ENCODE measurements at regions not wholly inside any gene's neighbourhood (a gene's known extent, or its start where the extent isn't known, plus 50 kb on each side); places are given as distances from the start of the nearest gene placed in this dataset.
A peak's percentile ranks its signal among the peaks of the same experiment; 100 is the strongest.

DNA sequence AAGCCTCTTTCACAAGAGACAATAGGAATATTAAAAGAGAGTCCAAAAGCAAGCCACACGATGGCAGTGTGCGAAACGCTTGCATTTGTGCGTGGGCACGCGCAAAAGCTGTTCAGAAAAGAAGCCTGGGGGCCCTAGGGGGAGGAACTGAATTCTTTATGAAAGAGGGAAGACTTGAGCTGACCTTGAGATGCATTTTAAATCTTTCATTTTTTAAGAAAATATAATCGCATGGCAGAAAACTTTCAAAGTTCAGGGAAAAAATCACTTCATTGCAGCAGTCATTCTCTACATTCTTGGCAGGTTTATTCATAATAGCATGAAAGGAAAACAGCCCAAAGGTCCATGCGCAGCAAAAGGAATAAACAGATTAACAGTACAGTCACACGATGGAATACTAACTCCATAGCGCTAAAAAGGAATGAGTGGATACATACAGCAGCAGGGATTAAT lies 206.5 kb upstream of the PRKCQ start:
- H3K79me2 ChIP-seq (ENCODE audit: insufficient read depth, low read length) = no peaks in the 10 kb centered on the region
- H3K9me2 ChIP-seq (ENCODE audit: insufficient read depth) = no peaks in the 10 kb centered on the region
- no peak for TF ChIP-seq POLR2AphosphoS5 (IDR thresholded peaks at IDR 0.05; ENCODE audit: low read depth, low read length)
- no peak for TF ChIP-seq SIN3A (IDR thresholded peaks at IDR 0.05; ENCODE audit: low read depth)
- no peak for TF ChIP-seq FOSL1 (IDR thresholded peaks at IDR 0.05; ENCODE audit: low read depth)
- no peak for TF ChIP-seq EZH2 (IDR thresholded peaks at IDR 0.05)
- TF ChIP-seq EGR1 (IDR thresholded peaks at IDR 0.05; ENCODE audit: low read depth) = peak; percentile 70
- TF ChIP-seq POLR2A (IDR thresholded peaks at IDR 0.05; ENCODE audit: borderline replicate concordance, extremely low read depth, insufficient read depth, insufficient read length) = no peak
- no peak for TF ChIP-seq ATF3 (IDR thresholded peaks at IDR 0.05)
- TF ChIP-seq SP1 (IDR thresholded peaks at IDR 0.05; ENCODE audit: low read depth) = no peak
- TF ChIP-seq JUND (IDR thresholded peaks at IDR 0.05) = no peak
- TF ChIP-seq RAD21 (IDR thresholded peaks at IDR 0.05; ENCODE audit: low read depth) = peak; percentile 45
- no peak for TF ChIP-seq EZH2phosphoT487 (IDR thresholded peaks at IDR 0.05; ENCODE audit: borderline replicate concordance)
- TF ChIP-seq ZFX (IDR thresholded peaks at IDR 0.05) = no peak
- TF ChIP-seq REST (IDR thresholded peaks at IDR 0.05; ENCODE audit: low read depth) = no peak
- TF ChIP-seq ELF1 (IDR thresholded peaks at IDR 0.05; ENCODE audit: borderline replicate concordance, low read depth) = no peak
- TF ChIP-seq, protein P1, sequence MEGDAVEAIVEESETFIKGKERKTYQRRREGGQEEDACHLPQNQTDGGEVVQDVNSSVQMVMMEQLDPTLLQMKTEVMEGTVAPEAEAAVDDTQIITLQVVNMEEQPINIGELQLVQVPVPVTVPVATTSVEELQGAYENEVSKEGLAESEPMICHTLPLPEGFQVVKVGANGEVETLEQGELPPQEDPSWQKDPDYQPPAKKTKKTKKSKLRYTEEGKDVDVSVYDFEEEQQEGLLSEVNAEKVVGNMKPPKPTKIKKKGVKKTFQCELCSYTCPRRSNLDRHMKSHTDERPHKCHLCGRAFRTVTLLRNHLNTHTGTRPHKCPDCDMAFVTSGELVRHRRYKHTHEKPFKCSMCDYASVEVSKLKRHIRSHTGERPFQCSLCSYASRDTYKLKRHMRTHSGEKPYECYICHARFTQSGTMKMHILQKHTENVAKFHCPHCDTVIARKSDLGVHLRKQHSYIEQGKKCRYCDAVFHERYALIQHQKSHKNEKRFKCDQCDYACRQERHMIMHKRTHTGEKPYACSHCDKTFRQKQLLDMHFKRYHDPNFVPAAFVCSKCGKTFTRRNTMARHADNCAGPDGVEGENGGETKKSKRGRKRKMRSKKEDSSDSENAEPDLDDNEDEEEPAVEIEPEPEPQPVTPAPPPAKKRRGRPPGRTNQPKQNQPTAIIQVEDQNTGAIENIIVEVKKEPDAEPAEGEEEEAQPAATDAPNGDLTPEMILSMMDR (IDR thresholded peaks at IDR 0.05 in 2 of 3, conservative IDR thresholded peaks at IDR 0.05 in 1 of 3; ENCODE audit: borderline replicate concordance in 1 of 3, insufficient read depth in 1 of 3, low read depth in 2 of 3, low read length in 2 of 3) = peak; percentile 18 to 60 (median 35); a peak in 4 of 6 replicates
- no peak for TF ChIP-seq ZBTB33 (IDR thresholded peaks at IDR 0.05; ENCODE audit: extremely low read depth, insufficient replicate concordance, low read length)
- no peak for TF ChIP-seq ZNF274 (IDR thresholded peaks at IDR 0.05; ENCODE audit: low read depth, low read length)
- TF ChIP-seq TCF7L2 (IDR thresholded peaks at IDR 0.05; ENCODE audit: borderline replicate concordance, extremely low read depth, insufficient read depth, insufficient read length) = no peak
- no peak for TF ChIP-seq MAX (IDR thresholded peaks at IDR 0.05)
- no peak for TF ChIP-seq SRF (IDR thresholded peaks at IDR 0.05; ENCODE audit: low read depth)
- TF ChIP-seq CBX3 (IDR thresholded peaks at IDR 0.05; ENCODE audit: low read depth) = no peak
- POLR2A ChIA-PET = no interaction called here
- intact Hi-C loops (cut with micrococcal nuclease) = no loop called here
- peaks cover 37% of the 10 kb centered on the region for H3K27me3 ChIP-seq (ENCODE audit: insufficient read depth, low read length)
- H3K9me3 ChIP-seq (ENCODE audit: control insufficient read depth in 1 of 2, insufficient read depth in 1 of 2, low read depth in 1 of 2, low read length in 2 of 2) = no peaks in the 10 kb centered on the region
- no peak overlapping the region for H3K4me3 ChIP-seq (replicated peaks in 1 of 2; ENCODE audit: low read depth in 1 of 2, low read length in 2 of 2)
- BruUV-seq (replicated peaks) = no TSS peak
- peak overlapping the region; percentile 32 for H3K4me2 ChIP-seq (ENCODE audit: low read length)
- H3K9ac ChIP-seq (ENCODE audit: low read length) = no peak overlapping the region
- H2AFZ ChIP-seq (ENCODE audit: low read depth, low read length, poor library complexity, severe bottlenecking) = no peak overlapping the region
- ATAC-seq (peak; percentile 72), DNase-seq (ENCODE audit: low read depth, low spot score) (no peak)
- H3K27ac ChIP-seq (ENCODE audit: low read depth, low read length) = no peak overlapping the region
- H4K20me1 ChIP-seq (ENCODE audit: insufficient read depth) = no peaks in the 10 kb centered on the region
- CTCF ChIA-PET = interaction anchor here (1.2 kb wide), 1 partner anchor 50 kb away, joined by 3 read pairs; no protein-coding TSS in a partner anchor
- H3K36me3 ChIP-seq (ENCODE audit: control insufficient read depth in 1 of 2, insufficient read depth in 2 of 2, low read length in 2 of 2) = no peaks in the 10 kb centered on the region
- H3K4me1 ChIP-seq (ENCODE audit: control insufficient read depth in 1 of 2, insufficient read depth in 2 of 2, low read length in 2 of 2) = peaks cover 0 to 10% of the 10 kb centered on the region in 2 experiments; a peak in 2 of 4 replicates
- RAD21 ChIA-PET (ENCODE audit: low non-redundant PET in 1 of 2, low total read pairs in 2 of 2, uncharacterized antibody in 2 of 2, unreplicated experiment in 2 of 2) = no interaction called here

Data from HCT116 (cell line).